H9 (cell line): ENCODE measurements at regions not wholly inside any gene's neighbourhood (a gene's known extent, or its start where the extent isn't known, plus 50 kb on each side); places are given as distances from the start of the nearest gene placed in this dataset.

Source experiments
- DNase-seq: peaks from one replicate; pipeline ENCODE4 v3.0.0-alpha.2; 2017
- H2AFZ ChIP-seq: one replicate; pipeline ENCODE4 v1.6.1; 2013; ENCODE audit warnings: mild to moderate bottlenecking, low read length, control low read depth, moderate library complexity
- H2AK5ac ChIP-seq: 2 replicates; pipeline ENCODE4 v1.6.1; 2013; ENCODE audit warnings: low read length, control low read depth, mixed read lengths; ENCODE audit not compliant: insufficient read length
- H2BK120ac ChIP-seq: one replicate; pipeline ENCODE4 v1.6.1; 2013; ENCODE audit warnings: low read depth, mild to moderate bottlenecking, low read length, control low read depth, inconsistent platforms; ENCODE audit not compliant: poor library complexity, severe bottlenecking
- H2BK12ac ChIP-seq: 2 replicates; pipeline ENCODE4 v1.6.1; 2013; ENCODE audit warnings: low read length, control low read depth, mixed read lengths, low read depth; ENCODE audit not compliant: insufficient read length
- H2BK15ac ChIP-seq: 2 replicates; pipeline ENCODE4 v1.6.1; 2013; ENCODE audit warnings: low read depth, low read length, control low read depth
- H2BK20ac ChIP-seq: one replicate; pipeline ENCODE4 v1.6.1; 2013; ENCODE audit warnings: low read depth, mild to moderate bottlenecking, low read length, control low read depth, inconsistent platforms; ENCODE audit not compliant: poor library complexity, severe bottlenecking
- H2BK5ac ChIP-seq: 2 replicates; pipeline ENCODE4 v1.6.1; 2013; ENCODE audit warnings: low read length, control low read depth, mixed read lengths; ENCODE audit not compliant: insufficient read length
- H3K14ac ChIP-seq: 2 replicates; pipeline ENCODE4 v1.6.1; 2013; ENCODE audit warnings: low read length, control low read depth; ENCODE audit not compliant: insufficient read depth
- H3K18ac ChIP-seq: 2 replicates; pipeline ENCODE4 v1.6.1; 2013; ENCODE audit warnings: low read depth, mild to moderate bottlenecking, mixed read lengths, low read length, control low read depth; ENCODE audit not compliant: insufficient read length
- H3K23ac ChIP-seq: 2 replicates; pipeline ENCODE4 v1.6.1; 2013; ENCODE audit warnings: low read length, control low read depth, mixed read lengths, low read depth; ENCODE audit not compliant: insufficient read length
- H3K23me2 ChIP-seq: 2 replicates; pipeline ENCODE4 v1.6.1; 2013; ENCODE audit warnings: low read depth, mild to moderate bottlenecking, mixed read lengths, low read length, control low read depth; ENCODE audit not compliant: insufficient read length, poor library complexity, severe bottlenecking
- H3K27ac ChIP-seq: 2 replicates; pipeline ENCODE4 v1.5.1; 2013; ENCODE audit warnings: low read length, control low read depth, mixed read lengths, low read depth; ENCODE audit not compliant: insufficient read length
- H3K27me3 ChIP-seq: 2 replicates; pipeline ENCODE4 v1.6.1; 2013; ENCODE audit warnings: low read length, control low read depth, inconsistent platforms; ENCODE audit not compliant: insufficient read depth
- H3K4ac ChIP-seq: 2 replicates; pipeline ENCODE4 v1.6.1; 2013; ENCODE audit warnings: low read depth, mild to moderate bottlenecking, control low read depth, inconsistent platforms, low read length, moderate library complexity
- H3K4me1 ChIP-seq: 2 replicates; pipeline ENCODE4 v1.6.1; 2013; ENCODE audit warnings: low read length, control low read depth, inconsistent platforms; ENCODE audit not compliant: insufficient read depth
- H3K4me2 ChIP-seq: 2 replicates; pipeline ENCODE4 v1.6.1; 2013; ENCODE audit warnings: low read length, control low read depth, mixed read lengths; ENCODE audit not compliant: insufficient read length, insufficient read depth
- H3K56ac ChIP-seq: 2 replicates; pipeline ENCODE4 v1.6.1; 2013; ENCODE audit warnings: low read depth, mild to moderate bottlenecking, mixed read lengths, low read length, control low read depth; ENCODE audit not compliant: insufficient read length
- H3K79me1 ChIP-seq: 2 replicates; pipeline ENCODE4 v1.6.1; 2013; ENCODE audit warnings: low read depth, mild to moderate bottlenecking, moderate library complexity, low read length, control low read depth, inconsistent platforms; ENCODE audit not compliant: insufficient read depth, poor library complexity, severe bottlenecking
- H3K79me2 ChIP-seq: 2 replicates; pipeline ENCODE4 v1.6.1; 2013; ENCODE audit warnings: low read length, control low read depth, inconsistent platforms; ENCODE audit not compliant: insufficient read depth
- H3K9ac ChIP-seq: 2 replicates; pipeline ENCODE4 v1.6.1; 2013; ENCODE audit warnings: low read length, control low read depth, mixed read lengths; ENCODE audit not compliant: insufficient read length; ENCODE audit errors: extremely low read depth
- H3K9me3 ChIP-seq: one replicate; pipeline ENCODE4 v1.6.1; 2013; ENCODE audit warnings: low read depth, low read length, inconsistent platforms; ENCODE audit not compliant: control insufficient read depth
- H3T11ph ChIP-seq: one replicate; pipeline ENCODE4 v1.6.1; 2013; ENCODE audit warnings: mild to moderate bottlenecking, low read length, control low read depth, inconsistent platforms
- H4K20me1 ChIP-seq: one replicate; pipeline ENCODE4 v1.6.1; 2013; ENCODE audit not compliant: control insufficient read depth, insufficient read length, insufficient read depth
- H4K5ac ChIP-seq: 2 replicates; pipeline ENCODE4 v1.6.1; 2013; ENCODE audit warnings: low read depth, mild to moderate bottlenecking, mixed read lengths, low read length, control low read depth; ENCODE audit not compliant: insufficient read length
- H4K8ac ChIP-seq: replicated peaks from 2 replicates; pipeline ENCODE4 v1.6.1; 2013; ENCODE audit warnings: low read length, control low read depth, mixed read lengths, low read depth; ENCODE audit not compliant: insufficient read length
- H4K91ac ChIP-seq: 2 replicates; pipeline ENCODE4 v1.6.1; 2013; ENCODE audit warnings: low read depth, mild to moderate bottlenecking, moderate library complexity, mixed read lengths, low read length, control low read depth; ENCODE audit not compliant: insufficient read length
- H3K27ac Mint-ChIP-seq, 3 experiments: 2 replicates in 2 of 3; 3 replicates in 1 of 3; pipeline ENCODE4 v1.8.0; 2020 to 2021; ENCODE audit warnings: mixed read lengths in 3 of 3, mild to moderate bottlenecking in 1 of 3, moderate library complexity in 1 of 3
- H3K27me3 Mint-ChIP-seq: 2 replicates; pipeline ENCODE4 v1.8.0; 2021; ENCODE audit warnings: low read depth, mild to moderate bottlenecking, moderate library complexity, mixed read lengths
- H3K36me3 Mint-ChIP-seq, 3 experiments: 2 replicates in 2 of 3; 3 replicates in 1 of 3; pipeline ENCODE4 v1.8.0; 2020 to 2021; ENCODE audit warnings: low read depth in 3 of 3, mixed read lengths in 3 of 3; ENCODE audit not compliant: insufficient read depth in 1 of 3
- H3K4me1 Mint-ChIP-seq, 2 experiments: 2 replicates each; pipeline ENCODE4 v1.8.0; 2020; ENCODE audit warnings: mixed read lengths in 2 of 2
- H3K4me3 Mint-ChIP-seq, 2 experiments: 2 replicates in 1 of 2; 3 replicates in 1 of 2; pipeline ENCODE4 v1.8.0; 2020 to 2021; ENCODE audit warnings: mild to moderate bottlenecking in 2 of 2, mixed read lengths in 2 of 2, moderate library complexity in 1 of 2
- H3K9me3 Mint-ChIP-seq, 2 experiments: 2 replicates in 1 of 2; 3 replicates in 1 of 2; pipeline ENCODE4 v1.8.0; 2020; ENCODE audit warnings: mild to moderate bottlenecking in 2 of 2, mixed read lengths in 2 of 2, moderate library complexity in 1 of 2
- CTCF ChIP-seq: fragments of 200-600 bp; sonication (generic); conservative IDR thresholded peaks from 3 replicates; pipeline ENCODE4 v1.8.0; 2021; ENCODE audit warnings: antibody characterized with exemption, mild to moderate bottlenecking
- WGBS: extraction: QIAGEN DNeasy Blood & Tissue Kit; methylation state at CpG from one replicate; pipeline ENCODE4 v1.1.7; 2013; ENCODE audit warnings: missing lambda C conversion rate, low lambda C conversion rate, mixed read lengths; ENCODE audit not compliant: insufficient read length; ENCODE audit errors: extremely low coverage; 5-methylcytosine and 5-hydroxymethylcytosine counted together

- Mint-ChIP-seq H3K27me3 (no peaks in the 10 kb centered on the region), H3K4me3 (no peak overlapping the region), H3K9me3 (no peaks in the 10 kb centered on the region), H3K27ac (no peak overlapping the region), H3K4me1 (peaks cover 4% of the 10 kb centered on the region in 2 experiments), H3K36me3 (no peaks in the 10 kb centered on the region)
- WGBS: no CpG with 5 or more reads among the region's 1 CpG
- no peak overlapping the region for H2AK5ac ChIP-seq
- no peak overlapping the region for H2BK5ac ChIP-seq
- H3K9me3 ChIP-seq: no peaks in the 10 kb centered on the region
- H3K18ac ChIP-seq: no peak overlapping the region
- H3K23me2 ChIP-seq: no peaks in the 10 kb centered on the region
- no peak overlapping the region for H3T11ph ChIP-seq
- no peak overlapping the region for H2BK15ac ChIP-seq
- no peak overlapping the region for H3K4me2 ChIP-seq
- H4K20me1 ChIP-seq: no peaks in the 10 kb centered on the region
- H3K14ac ChIP-seq: no peak overlapping the region
- no peak overlapping the region for H3K56ac ChIP-seq
- no peak for TF ChIP-seq CTCF
- H2BK120ac ChIP-seq: no peak overlapping the region
- no peak overlapping the region for H3K4ac ChIP-seq
- H3K79me2 ChIP-seq: no peaks in the 10 kb centered on the region
- no peak overlapping the region for H4K91ac ChIP-seq
- H4K5ac ChIP-seq: no peak overlapping the region
- no peak overlapping the region for H4K8ac ChIP-seq
- H3K79me1 ChIP-seq: no peaks in the 10 kb centered on the region
- no peak overlapping the region for H3K9ac ChIP-seq
- no peak overlapping the region for H3K27ac ChIP-seq
- H2BK12ac ChIP-seq: no peak overlapping the region
- no peak overlapping the region for H2BK20ac ChIP-seq
- H3K4me1 ChIP-seq: peaks cover 3% of the 10 kb centered on the region; the same call in 1 of the 2 replicates
- no peaks in the 10 kb centered on the region for H3K27me3 ChIP-seq
- no peak overlapping the region for H2AFZ ChIP-seq
- H3K23ac ChIP-seq: no peak overlapping the region
- DNase-seq: no peak
Observed at GRCh38 chr6:112988748-112989147, 641.6 kb downstream of the RFPL4B start.
